ENCODE measurements at regions not wholly inside any gene's neighbourhood (a gene's known extent, or its start where the extent isn't known, plus 50 kb on each side); places are given as distances from the start of the nearest gene placed in this dataset.
"Not testable (repeated sequence)": the region's sequence is repeated elsewhere in the genome, so short reads cannot be mapped to it uniquely, and the experiment has no call there.

DNA sequence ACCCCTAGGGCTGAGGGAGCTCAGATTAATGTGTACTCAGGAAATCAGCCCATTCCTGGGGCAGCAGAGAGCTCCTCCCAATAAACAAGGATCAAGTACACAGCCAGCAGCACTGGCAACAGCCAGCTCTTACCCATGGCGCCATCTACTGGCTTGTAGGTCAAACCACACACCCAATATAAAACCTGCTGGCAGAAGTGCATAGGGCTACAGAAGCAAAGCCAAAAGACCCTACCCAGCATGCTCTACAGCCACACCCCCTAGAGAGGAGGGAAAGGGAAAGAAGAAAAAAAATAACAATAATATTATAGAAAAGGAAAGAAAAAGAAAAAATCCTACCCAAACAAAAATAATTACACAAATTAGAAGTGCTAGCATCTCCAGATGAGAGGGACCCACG lies 127.5 kb upstream of the PABPC3 start:
- DNase-seq; H3K4me1 ChIP-seq; H3K36me3 ChIP-seq; intact Hi-C loops (cut with micrococcal nuclease); H3K9me3 ChIP-seq (replicated peaks); H3K27ac ChIP-seq (replicated peaks); H3K27me3 ChIP-seq (ENCODE audit: low read depth): not testable (repeated sequence)
- peak overlapping the region; percentile 53 for H3K4me3 ChIP-seq
- TF ChIP-seq, protein P1, sequence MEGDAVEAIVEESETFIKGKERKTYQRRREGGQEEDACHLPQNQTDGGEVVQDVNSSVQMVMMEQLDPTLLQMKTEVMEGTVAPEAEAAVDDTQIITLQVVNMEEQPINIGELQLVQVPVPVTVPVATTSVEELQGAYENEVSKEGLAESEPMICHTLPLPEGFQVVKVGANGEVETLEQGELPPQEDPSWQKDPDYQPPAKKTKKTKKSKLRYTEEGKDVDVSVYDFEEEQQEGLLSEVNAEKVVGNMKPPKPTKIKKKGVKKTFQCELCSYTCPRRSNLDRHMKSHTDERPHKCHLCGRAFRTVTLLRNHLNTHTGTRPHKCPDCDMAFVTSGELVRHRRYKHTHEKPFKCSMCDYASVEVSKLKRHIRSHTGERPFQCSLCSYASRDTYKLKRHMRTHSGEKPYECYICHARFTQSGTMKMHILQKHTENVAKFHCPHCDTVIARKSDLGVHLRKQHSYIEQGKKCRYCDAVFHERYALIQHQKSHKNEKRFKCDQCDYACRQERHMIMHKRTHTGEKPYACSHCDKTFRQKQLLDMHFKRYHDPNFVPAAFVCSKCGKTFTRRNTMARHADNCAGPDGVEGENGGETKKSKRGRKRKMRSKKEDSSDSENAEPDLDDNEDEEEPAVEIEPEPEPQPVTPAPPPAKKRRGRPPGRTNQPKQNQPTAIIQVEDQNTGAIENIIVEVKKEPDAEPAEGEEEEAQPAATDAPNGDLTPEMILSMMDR (IDR thresholded peaks at IDR 0.05; ENCODE audit: borderline replicate concordance) = peak; percentile 55

DNA sequence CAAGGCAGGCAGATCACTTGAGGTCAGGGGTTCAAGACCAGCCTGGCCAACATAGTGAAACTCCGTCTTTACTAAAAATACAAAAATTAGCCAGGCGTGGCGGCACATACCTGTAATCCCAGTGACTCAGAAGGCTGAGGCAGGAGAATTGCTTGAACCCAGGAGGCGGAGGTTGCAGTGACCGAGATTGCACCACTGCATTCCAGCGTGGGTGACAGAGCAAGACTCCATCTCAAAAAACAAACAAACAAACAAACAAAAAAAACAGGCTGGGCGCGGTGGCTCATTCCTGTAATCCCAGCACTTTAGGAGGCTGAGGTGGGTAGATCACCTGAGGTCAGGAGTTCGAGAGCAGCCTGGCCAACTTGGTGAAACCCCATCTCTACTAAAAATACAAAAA lies 122.8 kb upstream of the PABPC3 start:
- H3K27me3 ChIP-seq (ENCODE audit: low read depth); H3K36me3 ChIP-seq; H3K4me1 ChIP-seq; intact Hi-C loops (cut with micrococcal nuclease); DNase-seq; H3K27ac ChIP-seq (replicated peaks); H3K4me3 ChIP-seq; H3K9me3 ChIP-seq (replicated peaks): not testable (repeated sequence)

DNA sequence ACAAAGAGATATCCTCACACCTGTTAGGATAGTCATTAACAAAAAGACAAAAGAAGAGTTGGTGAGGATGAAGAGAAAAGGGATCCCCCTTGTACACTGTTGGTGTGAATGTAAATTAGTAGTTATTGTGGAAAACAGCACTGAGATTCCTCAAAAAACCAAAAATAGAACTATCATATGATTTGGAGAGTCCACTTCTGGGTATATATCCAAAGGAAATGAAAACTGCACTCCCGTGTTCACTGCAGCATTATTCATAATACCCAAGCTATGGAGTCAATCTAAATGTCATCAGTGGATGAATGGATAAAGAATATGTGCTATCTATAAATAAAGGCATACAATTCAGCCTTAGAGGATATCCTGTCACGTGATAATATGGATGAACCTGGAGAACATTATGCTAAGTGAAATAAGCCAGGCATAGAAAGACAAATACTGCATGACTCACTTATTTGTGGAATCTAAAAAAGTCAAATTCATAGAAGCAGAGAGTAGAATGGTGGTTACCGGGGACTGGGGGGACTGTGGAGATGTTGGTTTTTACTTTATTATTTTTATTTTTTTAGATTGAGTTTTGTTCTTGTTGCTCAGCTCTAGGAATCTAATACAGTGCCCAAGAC lies 114.6 kb upstream of the PABPC3 start:
- H3K27me3 ChIP-seq (ENCODE audit: low read depth) = peaks cover 38% of the 10 kb centered on the region
- H3K4me3 ChIP-seq; DNase-seq; intact Hi-C loops (cut with micrococcal nuclease); H3K4me1 ChIP-seq; H3K27ac ChIP-seq (replicated peaks); H3K9me3 ChIP-seq (replicated peaks); H3K36me3 ChIP-seq: not testable (repeated sequence)

DNA sequence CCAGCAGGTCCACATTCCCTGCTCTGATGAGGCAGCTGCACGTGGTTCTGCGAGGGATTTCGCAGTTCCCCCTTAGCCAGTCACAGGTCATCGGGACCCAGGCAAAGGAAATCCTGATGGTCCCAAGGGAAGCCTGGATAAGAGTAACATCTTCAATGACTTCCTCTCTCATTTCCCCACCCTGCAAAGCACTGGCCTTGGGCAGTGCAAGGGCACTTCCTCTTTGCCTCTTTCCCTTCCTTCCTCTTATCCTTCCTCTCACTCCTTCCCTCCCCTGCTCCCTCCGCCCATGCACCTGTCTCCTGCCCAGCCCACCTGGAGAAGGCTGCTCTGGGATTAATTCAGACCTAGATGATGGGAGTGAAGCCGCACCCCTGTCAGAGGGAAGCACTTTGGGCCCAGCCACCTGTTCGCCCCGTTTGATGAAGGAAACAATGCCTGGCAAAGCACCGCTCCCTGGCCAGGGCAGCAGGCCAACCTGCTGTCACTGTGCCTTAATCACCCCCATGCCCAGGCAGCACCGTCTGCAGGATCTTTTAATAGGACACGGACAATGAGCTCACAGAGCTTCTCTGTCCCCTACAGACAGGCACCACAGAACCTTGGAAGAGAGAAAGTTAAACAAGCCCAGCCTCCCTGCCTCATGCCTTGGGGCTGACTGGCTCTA lies 113.5 kb upstream of the PABPC3 start:
- DNase-seq = peak; percentile 39
- no peaks in the 10 kb centered on the region for H3K36me3 ChIP-seq
- H3K4me3 ChIP-seq = no peak overlapping the region
- H3K27ac ChIP-seq (replicated peaks) = no peak overlapping the region
- H3K27me3 ChIP-seq (ENCODE audit: low read depth) = peaks cover 50% of the 10 kb centered on the region
- H3K9me3 ChIP-seq (replicated peaks) = no peaks in the 10 kb centered on the region
- TF ChIP-seq, protein P1 (IDR thresholded peaks at IDR 0.05; ENCODE audit: borderline replicate concordance) = no peak
- intact Hi-C loops (cut with micrococcal nuclease) = no loop called here
- peaks cover 4% of the 10 kb centered on the region for H3K4me1 ChIP-seq

DNA sequence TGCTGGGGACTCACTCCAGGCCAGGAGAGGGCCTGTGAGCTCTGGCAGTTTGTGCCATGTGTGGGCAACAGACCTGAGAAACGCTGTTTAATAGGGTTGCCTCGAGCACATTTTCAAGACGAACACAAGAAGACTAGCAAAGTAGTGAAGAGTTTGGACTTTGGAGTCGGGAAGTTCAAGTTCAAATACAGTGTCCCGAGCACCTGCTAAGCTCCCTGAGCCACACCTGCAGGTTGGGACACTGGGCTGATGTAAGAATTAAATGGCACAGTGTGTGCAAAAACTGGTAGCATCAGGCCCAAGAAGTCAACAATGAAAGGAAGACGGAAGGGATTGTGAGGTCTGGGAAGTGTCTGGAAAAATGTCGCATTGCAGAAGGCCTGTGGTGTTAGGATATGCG lies 112.8 kb upstream of the PABPC3 start:
- TF ChIP-seq, protein P1 (IDR thresholded peaks at IDR 0.05; ENCODE audit: borderline replicate concordance) = no peak
- H3K4me3 ChIP-seq = no peak overlapping the region
- H3K27ac ChIP-seq (replicated peaks) = no peak overlapping the region
- no peaks in the 10 kb centered on the region for H3K9me3 ChIP-seq (replicated peaks)
- no peaks in the 10 kb centered on the region for H3K36me3 ChIP-seq
- H3K4me1 ChIP-seq = peaks cover 4% of the 10 kb centered on the region
- H3K27me3 ChIP-seq (ENCODE audit: low read depth) = peaks cover 56% of the 10 kb centered on the region
- no peak for DNase-seq
- intact Hi-C loops (cut with micrococcal nuclease) = no loop called here

DNA sequence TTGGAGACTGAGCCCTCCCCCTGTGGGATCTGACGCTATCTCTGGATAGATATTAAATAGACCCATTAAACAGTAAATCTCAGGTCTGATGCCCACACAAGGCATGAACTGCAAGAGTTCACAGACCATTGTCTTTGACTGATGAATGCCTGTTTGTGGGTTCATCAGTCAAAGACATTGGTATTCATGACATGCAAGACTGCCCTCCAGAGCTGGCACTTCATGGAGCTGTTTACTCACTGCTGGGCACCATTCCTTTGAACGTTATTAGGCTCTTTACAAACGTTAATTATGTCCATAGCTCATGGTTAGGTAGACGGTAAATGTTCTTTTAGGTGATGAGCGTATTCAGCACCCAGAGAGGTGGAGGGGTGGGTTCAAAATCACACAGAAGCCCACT lies 111.8 kb upstream of the PABPC3 start:
- Histone ChIP-seq H3K4me1 (peaks cover 4% of the 10 kb centered on the region), H3K27me3 (ENCODE audit: low read depth) (peaks cover 67% of the 10 kb centered on the region), H3K36me3 (no peaks in the 10 kb centered on the region), H3K4me3 (no peak overlapping the region), H3K27ac (replicated peaks) (no peak overlapping the region), H3K9me3 (replicated peaks) (no peaks in the 10 kb centered on the region)
- DNase-seq = no peak
- intact Hi-C loops (cut with micrococcal nuclease) = no loop called here
- TF ChIP-seq, protein P1 (IDR thresholded peaks at IDR 0.05; ENCODE audit: borderline replicate concordance) = no peak
